ENCODE measurements at regions not wholly inside any gene's neighbourhood (a gene's known extent, or its start where the extent isn't known, plus 50 kb on each side); places are given as distances from the start of the nearest gene placed in this dataset.

GRCh38 chr12:41908206-41908605 is 236.5 kb downstream of the GXYLT1 start:
- Histone ChIP-seq H3K9me3 (replicated peaks; ENCODE audit: control insufficient read depth, insufficient read depth, low read depth, low read length) (no peaks in the 10 kb centered on the region), H3K4me3 (no peak overlapping the region), H3K79me2 (ENCODE audit: control insufficient read depth, insufficient read depth, low read length) (no peaks in the 10 kb centered on the region), H4K20me1 (replicated peaks; ENCODE audit: control insufficient read depth, insufficient read depth, low read length) (no peaks in the 10 kb centered on the region), H3K9me1 (ENCODE audit: control insufficient read depth, insufficient read depth, low read length) (no peaks in the 10 kb centered on the region), H3K4me1 (replicated peaks in 1 of 2; ENCODE audit: control insufficient read depth in 2 of 2, insufficient read depth in 2 of 2, low read length in 2 of 2) (no peaks in the 10 kb centered on the region), H3K36me3 (ENCODE audit: control insufficient read depth, insufficient read depth, low read length) (no peaks in the 10 kb centered on the region), H3K27ac (ENCODE audit: extremely low read depth, low read depth, low read length) (no peak overlapping the region), H3K9ac (ENCODE audit: insufficient read depth in 1 of 2, low read depth in 2 of 2, low read length in 2 of 2) (no peak overlapping the region), H3K4me2 (ENCODE audit: insufficient read depth, low read length) (no peak overlapping the region), H2AFZ (ENCODE audit: low read depth, low read length) (no peak overlapping the region), H3K27me3 (ENCODE audit: control insufficient read depth in 2 of 2, insufficient read depth in 2 of 2, low read length in 2 of 2) (no peaks in the 10 kb centered on the region)
- WGBS (ENCODE audit: insufficient coverage, low coverage, missing lambda C conversion rate) = 0% methylated on average over 4 of the region's 4 CpGs
- no peak for DNase-seq (ENCODE audit: extremely low read depth in 1 of 4, low spot score in 3 of 4)
- ChIA-PET CTCF (ENCODE audit: low intra/inter-chr PET ratio) (interaction anchor here (0.6 kb wide), 1 partner anchor 79 kb away, joined by 3 read pairs; no protein-coding TSS in a partner anchor), POLR2A (interaction anchor here (1.1 kb wide), 1 partner anchor 9 kb away, joined by 4 read pairs; no protein-coding TSS in a partner anchor)
- in situ Hi-C loops (cut with MboI) (no loop called here), intact Hi-C loops (cut with micrococcal nuclease) (no loop called here)
- BruUV-seq (replicated peaks) = no TSS peak
- ATAC-seq = no peak
- TF ChIP-seq ZNF197 (CRISPR knock-in tag; IDR thresholded peaks at IDR 0.05; ENCODE audit: low read depth) (no peak), SMARCC2 (IDR thresholded peaks at IDR 0.05; ENCODE audit: low read depth) (no peak), SAFB (IDR thresholded peaks at IDR 0.05; ENCODE audit: borderline replicate concordance, low read depth, low read length) (no peak), POLR3G (IDR thresholded peaks at IDR 0.05; ENCODE audit: extremely low read depth, insufficient read length, insufficient replicate concordance) (no peak), ZFP30 (CRISPR knock-in tag; IDR thresholded peaks at IDR 0.05; ENCODE audit: borderline replicate concordance) (no peak), ZNF408 (CRISPR knock-in tag; IDR thresholded peaks at IDR 0.05; ENCODE audit: low read depth) (no peak), CUX1 (CRISPR knock-in tag; IDR thresholded peaks at IDR 0.05) (no peak), HEY1 (CRISPR knock-in tag; IDR thresholded peaks at IDR 0.05; ENCODE audit: borderline replicate concordance) (no peak), EP400 (IDR thresholded peaks at IDR 0.05) (no peak), ZEB2 (IDR thresholded peaks at IDR 0.05) (no peak), FOXA3 (CRISPR knock-in tag; conservative IDR thresholded peaks at IDR 0.05 in 1 of 2, IDR thresholded peaks at IDR 0.05 in 1 of 2) (no peak)
- TF ChIP-seq, protein P1, sequence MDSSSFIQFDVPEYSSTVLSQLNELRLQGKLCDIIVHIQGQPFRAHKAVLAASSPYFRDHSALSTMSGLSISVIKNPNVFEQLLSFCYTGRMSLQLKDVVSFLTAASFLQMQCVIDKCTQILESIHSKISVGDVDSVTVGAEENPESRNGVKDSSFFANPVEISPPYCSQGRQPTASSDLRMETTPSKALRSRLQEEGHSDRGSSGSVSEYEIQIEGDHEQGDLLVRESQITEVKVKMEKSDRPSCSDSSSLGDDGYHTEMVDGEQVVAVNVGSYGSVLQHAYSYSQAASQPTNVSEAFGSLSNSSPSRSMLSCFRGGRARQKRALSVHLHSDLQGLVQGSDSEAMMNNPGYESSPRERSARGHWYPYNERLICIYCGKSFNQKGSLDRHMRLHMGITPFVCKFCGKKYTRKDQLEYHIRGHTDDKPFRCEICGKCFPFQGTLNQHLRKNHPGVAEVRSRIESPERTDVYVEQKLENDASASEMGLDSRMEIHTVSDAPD (CRISPR knock-in tag; IDR thresholded peaks at IDR 0.05) = no peak
- no peak for FAIRE-seq

Data from K562 (cell line).